Hepatocyte (in vitro differentiated cells): ENCODE measurements at regions not wholly inside any gene's neighbourhood (a gene's known extent, or its start where the extent isn't known, plus 50 kb on each side); places are given as distances from the start of the nearest gene placed in this dataset.

Source experiments
- DNase-seq: peaks from one replicate; pipeline ENCODE4 v3.0.0-alpha.2; 2016; ENCODE audit warnings: low spot score
- H2AFZ ChIP-seq: fragments of 200-600 bp; sonication (generic); 2 replicates; pipeline ENCODE4 v1.6.0; 2016; ENCODE audit warnings: antibody characterized with exemption, mild to moderate bottlenecking
- H3K27ac ChIP-seq: fragments of 200-600 bp; sonication (generic); 2 replicates; pipeline ENCODE4 v1.5.1; 2016; ENCODE audit warnings: mild to moderate bottlenecking
- H3K27me3 ChIP-seq: fragments of 200-600 bp; sonication (generic); 2 replicates; pipeline ENCODE4 v1.6.1; 2016
- H3K36me3 ChIP-seq: fragments of 200-600 bp; sonication (generic); replicated peaks from 2 replicates; pipeline ENCODE4 v1.5.1; 2016; ENCODE audit warnings: low read depth; ENCODE audit not compliant: insufficient read depth
- H3K4me1 ChIP-seq: fragments of 200-600 bp; sonication (generic); 2 replicates; pipeline ENCODE4 v1.5.1; 2016; ENCODE audit warnings: mild to moderate bottlenecking, moderate library complexity; ENCODE audit not compliant: insufficient read depth
- H3K4me2 ChIP-seq: fragments of 200-600 bp; sonication (generic); 2 replicates; pipeline ENCODE4 v1.6.0; 2016
- H3K4me3 ChIP-seq: fragments of 200-600 bp; sonication (generic); 2 replicates; pipeline ENCODE4 v1.5.1; 2016; ENCODE audit warnings: mild to moderate bottlenecking
- H3K79me2 ChIP-seq: fragments of 200-600 bp; sonication (generic); 2 replicates; pipeline ENCODE4 v1.6.0; 2017; ENCODE audit warnings: mild to moderate bottlenecking
- H3K9me2 ChIP-seq: fragments of 200-600 bp; sonication (generic); replicated peaks from 2 replicates; pipeline ENCODE4 v1.6.0; 2017; ENCODE audit warnings: mild to moderate bottlenecking; ENCODE audit not compliant: insufficient read depth
- H3K9me3 ChIP-seq: fragments of 200-600 bp; sonication (generic); 2 replicates; pipeline ENCODE4 v1.5.1; 2016; ENCODE audit warnings: low read depth, mild to moderate bottlenecking
- H4K20me1 ChIP-seq: fragments of 200-600 bp; sonication (generic); 2 replicates; pipeline ENCODE4 v1.6.0; 2016; ENCODE audit warnings: mild to moderate bottlenecking; ENCODE audit not compliant: insufficient read depth, poor library complexity, severe bottlenecking
- CTCF ChIP-seq: fragments of 200-600 bp; sonication (generic); IDR thresholded peaks from 2 replicates; pipeline ENCODE4 v1.5.1; 2016; ENCODE audit warnings: antibody characterized with exemption, mild to moderate bottlenecking; ENCODE audit not compliant: poor library complexity
- EZH2 ChIP-seq: fragments of 200-600 bp; sonication (generic); IDR thresholded peaks from 2 replicates; pipeline ENCODE4 v1.6.1; 2016; ENCODE audit warnings: antibody characterized with exemption, mild to moderate bottlenecking, borderline replicate concordance
- EZH2phosphoT487 ChIP-seq: fragments of 200-600 bp; sonication (generic); IDR thresholded peaks from one replicate; pipeline ENCODE4 v1.6.1; 2018; ENCODE audit warnings: antibody characterized with exemption, mild to moderate bottlenecking, low read depth, moderate library complexity; ENCODE audit not compliant: unreplicated experiment, severe bottlenecking
- WGBS: methylation state at CpG from one replicate; pipeline ENCODE4 v1.1.6; 2016; ENCODE audit warnings: low lambda C conversion rate; ENCODE audit errors: missing lambda C conversion rate; 5-methylcytosine and 5-hydroxymethylcytosine counted together

DNA sequence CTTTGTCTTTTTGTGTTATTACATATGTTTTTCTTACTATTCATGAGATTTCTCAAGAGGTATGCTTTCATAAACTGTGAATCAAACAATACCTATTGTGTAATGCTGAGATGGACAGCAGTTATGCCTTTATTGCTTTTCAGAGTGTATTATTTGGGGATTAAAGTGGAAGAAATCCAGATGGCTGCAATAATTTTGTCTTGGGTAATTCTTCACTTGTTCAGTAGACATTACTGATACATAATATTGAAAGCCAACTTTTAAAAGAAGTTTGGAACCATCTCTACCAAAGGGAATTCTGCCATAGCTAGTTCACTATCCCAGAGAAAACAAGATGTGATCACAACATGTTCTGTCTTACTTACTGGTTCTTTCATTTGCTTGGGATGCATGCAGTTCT, 253.4 kb upstream of the ZSWIM2 start:
- H4K20me1 ChIP-seq, result no peaks in the 10 kb centered on the region
- TF ChIP-seq EZH2phosphoT487 (no peak), CTCF (no peak), EZH2 (no peak)
- no peaks in the 10 kb centered on the region for H3K79me2 ChIP-seq
- no peak overlapping the region for H3K4me3 ChIP-seq
- H3K9me2 ChIP-seq, result no peaks in the 10 kb centered on the region
- H3K9me3 ChIP-seq, result no peaks in the 10 kb centered on the region
- H3K27ac ChIP-seq, result no peak overlapping the region
- no peak overlapping the region for H3K4me2 ChIP-seq
- H3K36me3 ChIP-seq, result no peaks in the 10 kb centered on the region
- H3K4me1 ChIP-seq, result no peaks in the 10 kb centered on the region
- no peaks in the 10 kb centered on the region for H3K27me3 ChIP-seq
- H2AFZ ChIP-seq, result no peak overlapping the region
- no peak for DNase-seq

GRCh38 chr2:187098154-187098553, 249.2 kb upstream of the ZSWIM2 start:
- H3K4me1 ChIP-seq, result no peaks in the 10 kb centered on the region
- no peaks in the 10 kb centered on the region for H4K20me1 ChIP-seq
- DNase-seq, result no peak
- H3K9me3 ChIP-seq, result no peaks in the 10 kb centered on the region
- no peaks in the 10 kb centered on the region for H3K27me3 ChIP-seq
- H3K36me3 ChIP-seq, result no peaks in the 10 kb centered on the region
- TF ChIP-seq EZH2phosphoT487 (no peak), CTCF (no peak), EZH2 (no peak)
- no peaks in the 10 kb centered on the region for H3K9me2 ChIP-seq
- no peak overlapping the region for H3K27ac ChIP-seq
- 69% methylated on average over 1 of the region's 1 CpG for WGBS
- H3K4me3 ChIP-seq, result no peak overlapping the region
- H2AFZ ChIP-seq, result no peak overlapping the region
- H3K79me2 ChIP-seq, result no peaks in the 10 kb centered on the region
- H3K4me2 ChIP-seq, result no peak overlapping the region

DNA sequence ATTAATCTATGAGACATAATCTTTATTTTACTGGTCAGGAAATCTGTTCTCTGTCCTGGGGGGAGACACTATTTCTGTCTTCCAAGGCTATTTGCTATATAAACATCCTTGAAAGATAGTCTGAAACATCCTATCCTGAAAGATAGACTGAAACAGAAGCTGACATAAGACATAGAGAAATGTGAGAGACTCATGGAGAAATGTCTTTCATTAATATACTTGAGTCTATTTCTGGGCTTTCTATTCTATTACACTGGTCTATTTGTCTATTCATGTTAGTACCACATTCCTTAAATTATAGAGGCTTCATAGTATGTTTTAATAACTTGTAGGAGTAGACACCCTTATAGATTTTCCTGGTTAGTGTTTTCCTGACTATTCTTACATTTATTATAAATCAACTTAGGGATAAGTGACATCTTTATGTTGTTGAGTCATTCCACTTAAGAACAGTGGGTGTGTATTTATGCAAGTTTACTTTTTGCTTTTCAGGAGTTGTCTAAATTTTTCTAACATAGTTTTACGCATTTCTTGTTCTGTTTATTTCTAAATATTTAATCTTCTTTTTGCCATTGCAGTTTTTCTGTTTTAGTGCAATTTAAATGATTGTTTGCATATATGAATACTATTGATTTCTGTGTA, 244.9 kb upstream of the ZSWIM2 start:
- Histone ChIP-seq H3K27me3 (no peaks in the 10 kb centered on the region), H3K9me2 (no peaks in the 10 kb centered on the region), H4K20me1 (no peaks in the 10 kb centered on the region), H3K4me3 (no peak overlapping the region), H3K27ac (no peak overlapping the region), H3K4me2 (no peak overlapping the region), H2AFZ (no peak overlapping the region), H3K4me1 (no peaks in the 10 kb centered on the region), H3K36me3 (no peaks in the 10 kb centered on the region), H3K79me2 (no peaks in the 10 kb centered on the region), H3K9me3 (no peaks in the 10 kb centered on the region)
- DNase-seq, result no peak
- WGBS, result 82% methylated on average over 1 of the region's 1 CpG
- TF ChIP-seq CTCF, result no peak
- TF ChIP-seq EZH2phosphoT487, result no peak
- TF ChIP-seq EZH2, result no peak

DNA sequence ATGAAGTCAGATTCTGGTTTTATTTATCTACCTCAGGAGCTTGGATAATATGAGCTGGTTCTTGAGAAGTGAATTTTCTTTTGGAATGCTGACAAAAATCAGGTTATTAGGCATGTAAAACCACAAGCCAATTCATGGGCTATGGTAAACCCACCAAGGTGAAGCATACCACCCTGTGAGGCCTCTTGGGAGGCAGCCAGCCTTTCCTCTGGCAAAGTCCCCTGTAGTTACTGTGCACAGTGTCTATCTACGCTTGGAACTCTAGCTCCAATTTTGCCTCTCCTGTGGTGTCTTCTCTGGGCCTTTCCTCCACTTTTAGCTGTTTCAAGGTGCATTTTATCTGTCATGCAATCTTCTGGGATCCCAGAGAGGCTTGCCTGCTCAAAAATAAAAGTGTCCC, 242.7 kb upstream of the ZSWIM2 start:
- no peak overlapping the region for H3K4me2 ChIP-seq
- no peak overlapping the region for H3K4me3 ChIP-seq
- WGBS, result 68% methylated on average over 1 of the region's 1 CpG
- peak; percentile 3 for DNase-seq
- H3K79me2 ChIP-seq, result no peaks in the 10 kb centered on the region
- H4K20me1 ChIP-seq, result no peaks in the 10 kb centered on the region
- H3K27me3 ChIP-seq, result no peaks in the 10 kb centered on the region
- no peaks in the 10 kb centered on the region for H3K36me3 ChIP-seq
- no peaks in the 10 kb centered on the region for H3K9me2 ChIP-seq
- H2AFZ ChIP-seq, result no peak overlapping the region
- no peak overlapping the region for H3K27ac ChIP-seq
- H3K4me1 ChIP-seq, result no peaks in the 10 kb centered on the region
- TF ChIP-seq EZH2, result no peak
- no peak for TF ChIP-seq CTCF
- TF ChIP-seq EZH2phosphoT487, result no peak
- no peaks in the 10 kb centered on the region for H3K9me3 ChIP-seq
